ENCODE measurements at regions not wholly inside any gene's neighbourhood (a gene's known extent, or its start where the extent isn't known, plus 50 kb on each side); places are given as distances from the start of the nearest gene placed in this dataset.
A peak's percentile ranks its signal among the peaks of the same experiment; 100 is the strongest.
"Not testable (repeated sequence)": the region's sequence is repeated elsewhere in the genome, so short reads cannot be mapped to it uniquely, and the experiment has no call there.

DNA sequence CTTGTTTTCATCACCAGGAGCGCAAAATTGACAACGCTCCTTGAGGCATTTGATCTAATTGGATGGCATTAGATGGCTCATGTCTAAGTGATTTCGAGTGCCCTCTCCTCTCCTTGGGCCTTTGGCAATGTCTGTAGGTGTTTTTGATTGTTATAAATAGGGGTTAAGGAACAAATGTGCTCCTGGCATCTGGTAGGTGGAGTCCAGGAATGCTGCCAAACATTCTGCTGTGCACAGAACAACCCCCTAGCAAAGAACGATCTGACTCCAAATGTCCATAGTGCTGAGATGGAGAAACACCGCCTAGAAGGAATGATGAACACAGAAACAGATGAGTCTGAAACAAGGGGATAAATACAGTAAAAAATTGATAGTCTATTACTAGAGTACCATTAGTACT, 68.0 kb upstream of the C1QTNF9B start:
- DNase-seq, result no peak
- Mint-ChIP-seq H3K9me3 (no peaks in the 10 kb centered on the region), H3K27me3 (no peaks in the 10 kb centered on the region), H3K4me3 (no peak overlapping the region), H3K4me1 (ENCODE audit: low read depth in 2 of 2) (peaks cover 16 to 27% of the 10 kb centered on the region in 2 donors), H3K27ac (peak overlapping the region in 1 of 2 donors; percentile 95), H3K36me3 (ENCODE audit: insufficient read depth) (no peaks in the 10 kb centered on the region)
- no peak for ATAC-seq (replicated peaks)

DNA sequence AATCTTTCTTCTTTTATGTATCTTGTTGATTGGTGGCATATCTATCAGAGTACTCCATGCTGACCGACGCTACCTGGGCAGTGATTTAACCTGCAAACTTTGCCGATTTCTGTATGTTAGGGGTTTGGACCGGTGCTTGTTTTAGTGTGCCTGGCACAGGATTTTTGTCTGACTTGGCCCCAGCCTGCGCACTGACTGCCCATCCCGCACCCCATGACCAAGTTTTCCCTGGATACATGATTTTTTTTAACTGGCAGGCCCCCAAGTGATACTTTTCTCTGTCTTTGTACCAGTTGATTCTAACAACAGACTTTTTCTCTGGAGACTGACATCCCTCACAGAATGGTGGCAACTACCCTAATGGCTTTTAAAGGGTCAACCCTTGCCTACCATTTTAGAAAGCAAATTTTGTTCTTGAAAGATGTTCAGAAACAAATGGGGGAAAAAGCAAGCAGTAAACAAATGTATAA, 69.0 kb upstream of the C1QTNF9B start:
- H3K4me3 Mint-ChIP-seq, result peak overlapping the region; percentile 74 to 76
- peak overlapping the region; percentile 86 to 95 for H3K27ac Mint-ChIP-seq
- DNase-seq, result no peak
- peaks cover 16 to 27% of the 10 kb centered on the region in 2 donors for H3K4me1 Mint-ChIP-seq (ENCODE audit: low read depth in 2 of 2)
- no peaks in the 10 kb centered on the region for H3K9me3 Mint-ChIP-seq
- ATAC-seq (replicated peaks), result no peak
- no peaks in the 10 kb centered on the region for H3K27me3 Mint-ChIP-seq
- H3K36me3 Mint-ChIP-seq (ENCODE audit: insufficient read depth), result no peaks in the 10 kb centered on the region

DNA sequence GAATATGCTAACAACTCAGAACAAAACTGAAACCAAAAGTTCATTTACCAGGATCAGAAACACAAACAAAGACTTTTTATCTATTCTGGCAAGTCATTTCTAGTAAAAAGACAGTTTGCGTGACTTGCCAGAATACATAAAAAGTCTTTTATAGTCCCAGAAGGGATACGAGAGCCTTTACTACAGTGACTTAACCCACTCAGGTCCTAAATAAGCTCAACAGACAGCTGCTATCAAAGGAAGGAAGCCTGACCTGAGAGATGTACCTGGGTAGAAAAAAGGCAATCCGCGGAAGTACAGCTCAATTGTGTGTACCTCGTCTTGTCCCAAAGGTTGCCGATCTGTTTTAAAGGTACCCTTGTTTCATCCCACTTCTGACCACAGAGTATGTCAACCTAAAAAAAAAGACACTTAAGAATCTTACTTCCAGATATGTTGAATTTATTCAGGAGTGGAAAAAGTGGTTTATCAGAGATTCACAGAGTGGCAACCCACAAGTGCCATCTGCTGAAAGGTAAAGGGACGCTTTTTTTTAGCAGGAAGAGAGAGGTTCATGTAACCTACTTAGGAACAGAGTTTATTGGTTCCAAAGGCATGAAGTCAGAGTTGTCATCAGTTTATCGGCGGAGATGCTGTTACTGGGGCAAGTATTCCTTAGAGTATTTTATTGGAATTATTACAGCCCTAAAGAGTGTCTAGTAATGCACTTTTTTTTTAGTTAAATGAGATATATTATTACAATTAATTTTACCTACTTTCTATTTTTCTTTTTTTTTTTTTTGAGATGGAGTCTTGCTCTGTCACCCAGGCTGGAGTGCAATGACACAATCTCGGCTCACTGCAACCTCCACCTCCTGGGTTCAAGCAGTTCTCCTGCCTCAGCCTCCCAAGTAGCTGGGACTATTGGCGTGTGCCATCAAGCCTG, 69.7 kb upstream of the C1QTNF9B start:
- Mint-ChIP-seq H3K9me3 (no peaks in the 10 kb centered on the region), H3K4me3 (peak overlapping the region; percentile 74 to 76)

DNA sequence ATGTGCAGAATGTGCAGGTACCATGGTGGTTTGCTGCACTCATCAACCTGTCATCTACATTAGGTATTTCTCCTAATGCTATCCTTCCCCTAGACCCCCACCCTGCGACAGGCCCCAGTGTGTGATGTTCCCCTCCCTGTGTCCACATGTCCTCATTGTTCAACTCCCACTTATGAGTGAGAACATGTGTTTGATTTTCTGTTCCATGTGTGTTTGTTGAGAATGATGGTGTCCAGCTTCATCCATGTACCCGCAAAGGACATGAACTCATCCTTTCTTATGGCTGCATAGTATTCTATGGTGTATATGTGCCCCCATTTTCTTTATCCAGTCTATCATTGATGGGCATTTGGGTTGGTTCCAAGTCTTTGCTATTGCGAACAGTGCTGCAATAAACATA, 70.5 kb upstream of the C1QTNF9B start:
- ATAC-seq (replicated peaks); H3K4me3 Mint-ChIP-seq; DNase-seq; H3K27me3 Mint-ChIP-seq; H3K9me3 Mint-ChIP-seq; H3K36me3 Mint-ChIP-seq (ENCODE audit: insufficient read depth): not testable (repeated sequence)
- Mint-ChIP-seq H3K4me1 (ENCODE audit: low read depth in 2 of 2) (peaks cover 16 to 27% of the 10 kb centered on the region in 2 donors), H3K27ac (peak overlapping the region in 1 of 2 donors; percentile 81)

More for the DNA sequence above, 69.7 kb upstream of the C1QTNF9B start:
- Mint-ChIP-seq H3K36me3 (ENCODE audit: insufficient read depth) (no peaks in the 10 kb centered on the region), H3K27me3 (no peaks in the 10 kb centered on the region), H3K27ac (peak overlapping the region; percentile 86 to 95), H3K4me1 (ENCODE audit: low read depth in 2 of 2) (peaks cover 16 to 27% of the 10 kb centered on the region in 2 donors)
- ATAC-seq (replicated peaks) (peak; percentile 88), DNase-seq (peak in 2 of 3 experiments; percentile 4 to 18)

DNA sequence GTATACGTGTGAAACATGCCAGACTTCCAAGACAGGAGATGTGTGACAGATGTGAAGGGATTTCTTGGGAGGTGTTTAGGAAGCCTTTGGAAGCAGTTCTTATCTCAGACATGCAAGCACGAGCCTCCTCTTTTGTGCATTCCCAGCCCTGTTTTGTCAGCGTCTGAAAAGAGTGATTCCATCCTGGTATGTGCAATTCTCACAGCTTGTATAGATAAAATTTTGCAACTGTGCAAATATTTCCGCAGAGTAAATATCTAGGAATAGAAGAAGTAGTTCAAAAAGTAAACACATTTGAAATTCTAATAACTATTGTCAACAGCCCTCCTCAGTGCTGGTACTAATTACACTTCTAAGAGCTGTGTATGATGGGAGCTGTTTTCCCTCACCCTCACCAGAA, 72.3 kb upstream of the C1QTNF9B start:
- H3K36me3 Mint-ChIP-seq (ENCODE audit: insufficient read depth), result no peaks in the 10 kb centered on the region
- peaks cover 13 to 20% of the 10 kb centered on the region in 2 donors for H3K4me1 Mint-ChIP-seq (ENCODE audit: low read depth in 2 of 2)
- ATAC-seq (replicated peaks) (no peak), DNase-seq (no peak)
- no peak overlapping the region for H3K4me3 Mint-ChIP-seq
- H3K27ac Mint-ChIP-seq, result no peak overlapping the region
- H3K9me3 Mint-ChIP-seq, result no peaks in the 10 kb centered on the region
- no peaks in the 10 kb centered on the region for H3K27me3 Mint-ChIP-seq

DNA sequence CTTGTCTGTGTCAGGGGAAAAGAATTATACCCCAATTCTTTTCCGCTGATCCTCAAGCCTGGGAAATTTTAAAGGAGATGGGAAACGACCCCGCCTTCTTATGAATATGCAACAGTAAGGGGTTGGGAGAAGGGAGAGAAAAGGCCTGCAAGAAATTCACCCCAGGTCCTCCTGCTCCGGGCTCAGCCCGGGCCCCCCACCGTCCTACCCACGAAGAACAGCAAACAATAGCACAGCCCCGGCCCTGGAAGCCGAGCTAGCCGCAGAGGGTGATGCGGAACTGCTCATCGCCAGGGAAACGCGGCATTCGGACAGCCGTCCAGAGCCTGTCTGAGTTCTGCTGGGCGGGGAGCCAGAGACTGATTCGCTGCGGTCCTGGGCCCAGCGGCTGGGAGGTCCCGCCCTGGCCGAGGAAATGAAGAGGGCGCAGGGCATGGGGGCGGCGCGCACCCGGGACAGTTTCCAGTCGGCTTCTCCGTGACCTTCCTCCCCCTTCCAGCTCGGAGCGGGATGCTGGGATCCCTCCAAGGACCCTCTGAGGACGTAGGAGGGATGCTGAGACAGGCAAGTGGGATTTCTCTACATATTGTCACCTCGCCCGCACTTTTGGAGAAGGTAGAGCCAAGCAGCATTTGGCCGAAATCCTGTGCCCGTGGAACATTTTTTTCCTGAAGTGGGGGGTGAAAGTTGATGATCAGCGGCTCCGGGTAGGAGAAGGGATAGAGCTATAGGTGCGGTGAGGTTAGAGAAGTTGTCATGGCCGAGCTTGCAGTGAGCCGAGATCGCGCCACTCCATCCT, 82.3 kb upstream of the C1QTNF9B start:
- ATAC-seq (replicated peaks), result peak; percentile 43
- Mint-ChIP-seq H3K4me1 (ENCODE audit: low read depth in 2 of 2) (peaks cover 6 to 12% of the 10 kb centered on the region in 2 donors), H3K4me3 (peak overlapping the region; percentile 75 to 86), H3K27ac (peak overlapping the region; percentile 70 to 95), H3K36me3 (ENCODE audit: insufficient read depth) (peaks cover 14% of the 10 kb centered on the region), H3K27me3 (peaks cover 14 to 33% of the 10 kb centered on the region in 2 donors), H3K9me3 (no peaks in the 10 kb centered on the region)
- peak; percentile 31 to 39 (median 33) for DNase-seq

DNA sequence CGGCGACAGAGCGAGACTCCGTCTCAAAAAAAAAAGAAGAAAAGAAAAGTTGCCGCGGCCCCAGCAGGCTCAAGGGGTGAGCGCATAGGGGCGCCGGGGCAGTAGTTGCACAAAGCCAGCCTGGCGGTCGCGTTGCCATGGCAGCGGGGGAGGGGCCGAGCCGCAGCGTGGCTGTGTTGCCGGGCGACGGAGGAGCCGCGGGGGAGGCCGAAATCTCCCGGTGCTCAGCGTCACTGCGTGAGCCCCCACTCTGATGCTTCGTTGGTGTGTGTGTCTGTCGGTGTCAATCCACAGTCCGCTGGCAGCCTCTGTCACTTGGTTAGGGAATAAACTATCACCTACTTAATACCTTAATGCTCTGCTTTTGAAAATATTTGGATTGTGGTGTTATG, 82.9 kb upstream of the C1QTNF9B start:
- H3K36me3 Mint-ChIP-seq (ENCODE audit: insufficient read depth), result peaks cover 14% of the 10 kb centered on the region
- peaks cover 14 to 35% of the 10 kb centered on the region in 2 donors for H3K27me3 Mint-ChIP-seq
- H3K27ac Mint-ChIP-seq, result peak overlapping the region; percentile 70 to 95
- no peaks in the 10 kb centered on the region for H3K9me3 Mint-ChIP-seq
- DNase-seq, result peak; percentile 93 to 96 (median 96)
- peak; percentile 92 for ATAC-seq (replicated peaks)
- peak overlapping the region; percentile 75 to 86 for H3K4me3 Mint-ChIP-seq
- H3K4me1 Mint-ChIP-seq (ENCODE audit: low read depth in 2 of 2), result peaks cover 6 to 12% of the 10 kb centered on the region in 2 donors

DNA sequence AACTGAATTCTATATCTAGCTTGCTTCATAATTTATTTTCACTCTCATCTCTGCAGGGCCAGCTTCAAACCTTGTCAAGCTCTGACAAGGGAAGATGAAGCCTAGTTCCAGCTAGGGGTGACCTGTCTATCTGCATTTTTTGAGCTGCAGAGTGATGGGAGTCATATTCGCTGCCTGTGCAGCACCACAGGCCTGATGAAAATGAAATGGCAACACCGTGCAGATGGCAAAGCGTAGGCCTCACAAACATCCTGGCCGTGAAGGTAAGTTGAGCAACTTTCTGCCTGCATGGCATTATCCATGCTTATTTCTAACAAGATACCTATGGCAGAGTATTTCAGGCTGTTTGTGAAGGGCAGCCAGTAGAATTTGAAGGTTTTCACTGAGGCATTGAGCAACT, 86.4 kb upstream of the C1QTNF9B start:
- DNase-seq (no peak), ATAC-seq (replicated peaks) (no peak)
- Mint-ChIP-seq H3K9me3 (no peaks in the 10 kb centered on the region), H3K27ac (no peak overlapping the region), H3K4me1 (ENCODE audit: low read depth in 2 of 2) (peaks cover 6 to 12% of the 10 kb centered on the region in 2 donors), H3K4me3 (no peak overlapping the region), H3K27me3 (peaks cover 20 to 48% of the 10 kb centered on the region in 2 donors), H3K36me3 (ENCODE audit: insufficient read depth) (peaks cover 14% of the 10 kb centered on the region)

DNA sequence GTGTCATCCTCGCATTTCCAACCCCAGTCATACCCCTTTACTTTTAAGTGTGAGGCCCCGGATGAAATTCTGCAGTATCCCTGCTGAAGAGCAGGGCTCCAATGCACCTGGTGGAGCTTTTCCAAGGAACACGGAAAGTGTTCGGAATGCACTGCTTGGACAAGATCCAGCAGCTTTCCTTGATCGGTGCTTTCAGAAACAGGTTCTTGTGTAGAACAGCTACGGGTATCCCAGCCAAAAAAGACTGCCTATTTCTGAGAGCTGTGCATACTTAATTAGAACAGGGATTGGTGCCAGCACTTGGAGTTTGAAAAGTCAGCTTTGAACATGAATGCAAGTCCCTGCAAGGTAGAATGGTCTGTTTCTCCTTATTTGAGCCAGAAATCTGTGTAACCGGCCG, 87.2 kb upstream of the C1QTNF9B start:
- peaks cover 14% of the 10 kb centered on the region for H3K36me3 Mint-ChIP-seq (ENCODE audit: insufficient read depth)
- H3K4me1 Mint-ChIP-seq (ENCODE audit: low read depth in 2 of 2), result peaks cover 6 to 9% of the 10 kb centered on the region in 2 donors
- no peak for DNase-seq
- no peak overlapping the region for H3K4me3 Mint-ChIP-seq
- no peaks in the 10 kb centered on the region for H3K9me3 Mint-ChIP-seq
- no peak for ATAC-seq (replicated peaks)
- peaks cover 17 to 48% of the 10 kb centered on the region in 2 donors for H3K27me3 Mint-ChIP-seq
- H3K27ac Mint-ChIP-seq, result no peak overlapping the region

DNA sequence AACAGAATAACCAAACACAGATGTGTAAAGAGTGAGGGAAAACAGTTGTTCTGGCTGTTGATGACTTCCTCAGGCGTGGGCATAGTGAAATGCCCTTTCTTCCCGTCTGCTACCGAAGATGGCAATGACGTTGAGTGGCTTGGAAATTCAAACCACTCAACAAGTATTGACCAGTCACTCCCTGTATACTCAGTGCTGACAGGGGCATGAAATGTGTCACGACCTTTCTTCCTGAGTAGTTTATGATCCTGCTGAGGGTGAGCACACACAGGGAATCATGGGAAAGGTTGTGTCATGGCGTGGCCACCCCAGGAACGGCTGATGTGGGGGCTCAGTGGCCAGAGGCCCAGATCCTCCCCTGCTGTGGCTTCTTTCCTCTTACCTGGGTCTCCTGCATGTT, 87.8 kb upstream of the C1QTNF9B start:
- Mint-ChIP-seq H3K4me3 (no peak overlapping the region), H3K9me3 (no peaks in the 10 kb centered on the region), H3K27me3 (peaks cover 21 to 48% of the 10 kb centered on the region in 2 donors), H3K27ac (no peak overlapping the region), H3K36me3 (ENCODE audit: insufficient read depth) (peaks cover 9% of the 10 kb centered on the region), H3K4me1 (ENCODE audit: low read depth in 2 of 2) (peaks cover 2 to 4% of the 10 kb centered on the region in 2 donors)
- DNase-seq, result no peak
- no peak for ATAC-seq (replicated peaks)

DNA sequence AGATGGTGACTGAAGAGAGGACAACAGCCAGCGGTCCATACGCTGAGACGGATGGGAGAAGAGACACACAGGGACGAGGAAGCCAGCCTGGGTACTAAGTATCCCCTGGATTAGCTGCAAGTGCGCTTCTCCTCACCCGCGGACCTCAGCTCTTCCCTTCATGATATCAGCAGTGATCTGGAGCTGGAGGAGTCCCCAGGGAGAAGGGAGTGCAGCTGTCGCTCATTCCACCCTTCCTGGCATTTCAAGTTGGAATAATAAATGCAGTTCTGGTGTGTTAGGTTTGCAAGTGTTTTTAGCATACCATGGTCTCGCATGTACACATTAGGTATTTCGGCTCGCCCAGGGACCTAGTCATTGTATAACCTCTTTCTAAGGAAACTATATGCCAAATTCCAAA, 88.5 kb upstream of the C1QTNF9B start:
- Mint-ChIP-seq H3K9me3 (no peaks in the 10 kb centered on the region), H3K27me3 (peaks cover 29 to 53% of the 10 kb centered on the region in 2 donors), H3K4me1 (ENCODE audit: low read depth in 2 of 2) (no peaks in the 10 kb centered on the region), H3K36me3 (ENCODE audit: insufficient read depth) (peaks cover 1% of the 10 kb centered on the region), H3K27ac (no peak overlapping the region), H3K4me3 (no peak overlapping the region)
- no peak for ATAC-seq (replicated peaks)
- DNase-seq, result no peak

DNA sequence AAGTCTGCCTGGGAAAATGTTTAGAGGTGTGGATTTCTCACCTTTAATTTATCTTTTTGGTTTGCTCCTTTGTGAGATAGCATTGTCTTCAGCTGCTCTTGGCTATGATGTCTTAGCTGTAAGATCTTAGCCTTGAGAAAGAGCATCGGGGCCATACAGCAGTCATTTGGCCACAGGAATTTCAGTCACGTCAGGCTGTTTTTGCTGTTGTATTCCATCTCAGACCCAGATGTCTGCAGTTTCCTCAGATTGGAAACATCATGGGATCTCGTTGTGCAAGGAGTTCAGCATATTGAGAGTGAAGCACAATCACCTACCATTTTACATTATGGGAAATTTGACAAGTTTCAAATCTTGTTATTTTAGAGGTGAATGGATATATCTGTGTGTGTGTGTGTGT, 89.3 kb upstream of the C1QTNF9B start:
- Mint-ChIP-seq H3K36me3 (ENCODE audit: insufficient read depth) (no peaks in the 10 kb centered on the region), H3K9me3 (no peaks in the 10 kb centered on the region), H3K4me1 (ENCODE audit: low read depth in 2 of 2) (no peaks in the 10 kb centered on the region), H3K27ac (no peak overlapping the region), H3K27me3 (peaks cover 36 to 61% of the 10 kb centered on the region in 2 donors), H3K4me3 (no peak overlapping the region)
- ATAC-seq (replicated peaks), result no peak
- no peak for DNase-seq

DNA sequence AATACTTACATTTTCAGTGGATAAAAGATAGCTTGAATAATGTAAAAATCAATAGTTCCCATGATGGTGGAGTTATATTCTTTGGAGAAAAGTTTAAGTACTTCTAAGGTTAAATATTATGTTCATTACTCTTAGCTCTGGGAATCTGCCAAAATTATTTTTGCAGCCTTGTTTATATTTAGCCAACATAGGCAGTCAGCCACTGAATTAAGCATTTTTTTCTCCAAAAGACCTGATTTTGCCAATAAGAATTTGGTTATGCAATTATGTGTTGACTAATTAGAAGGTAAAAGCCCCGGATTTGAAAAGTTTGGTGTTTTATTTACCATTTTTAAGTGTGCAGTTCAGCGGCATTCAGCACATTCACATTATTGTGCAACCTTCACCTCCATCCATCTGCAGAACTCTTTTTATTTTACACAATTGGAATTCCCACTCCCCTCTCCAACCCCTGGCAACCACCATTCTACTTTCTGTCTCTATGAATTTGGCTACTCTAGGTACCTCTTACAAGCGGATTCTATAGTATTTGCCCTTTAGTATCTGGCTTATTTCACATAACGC, 90.1 kb upstream of the C1QTNF9B start:
- no peaks in the 10 kb centered on the region for H3K36me3 Mint-ChIP-seq (ENCODE audit: insufficient read depth)
- no peak overlapping the region for H3K4me3 Mint-ChIP-seq
- no peaks in the 10 kb centered on the region for H3K9me3 Mint-ChIP-seq
- no peak for ATAC-seq (replicated peaks)
- no peaks in the 10 kb centered on the region for H3K4me1 Mint-ChIP-seq (ENCODE audit: low read depth in 2 of 2)
- peaks cover 38 to 62% of the 10 kb centered on the region in 2 donors for H3K27me3 Mint-ChIP-seq
- DNase-seq, result no peak
- H3K27ac Mint-ChIP-seq, result no peak overlapping the region
